Ectodermal cell (in vitro differentiated cells): ENCODE measurements at regions not wholly inside any gene's neighbourhood (a gene's known extent, or its start where the extent isn't known, plus 50 kb on each side); places are given as distances from the start of the nearest gene placed in this dataset.
"Not testable (repeated sequence)": the region's sequence is repeated elsewhere in the genome, so short reads cannot be mapped to it uniquely, and the experiment has no call there.

Experiments used
- H3K27ac ChIP-seq: 2 replicates; pipeline ENCODE4 v1.7.0; 2013; ENCODE audit warnings: mild to moderate bottlenecking, low read depth, low read length; ENCODE audit not compliant: insufficient read depth, poor library complexity, severe bottlenecking
- H3K27me3 ChIP-seq: 2 replicates; pipeline ENCODE4 v1.7.0; 2013; ENCODE audit warnings: mild to moderate bottlenecking, low read length; ENCODE audit not compliant: insufficient read depth, control insufficient read depth, poor library complexity, severe bottlenecking
- H3K36me3 ChIP-seq: one replicate; pipeline ENCODE4 v1.7.0; 2013; ENCODE audit warnings: low read length; ENCODE audit not compliant: control insufficient read depth, insufficient read depth
- H3K4me1 ChIP-seq: one replicate; pipeline ENCODE4 v1.7.0; 2013; ENCODE audit warnings: low read length; ENCODE audit not compliant: control insufficient read depth, insufficient read depth
- H3K4me3 ChIP-seq: 2 replicates; pipeline ENCODE4 v1.7.0; 2013; ENCODE audit warnings: low read depth, low read length, control low read depth; ENCODE audit not compliant: insufficient read depth
- H3K9me3 ChIP-seq: 2 replicates; pipeline ENCODE4 v1.7.0; 2013; ENCODE audit warnings: mild to moderate bottlenecking, low read length, moderate library complexity; ENCODE audit not compliant: control insufficient read depth
- WGBS, 2 experiments: methylation state at CpG; one replicate each; pipeline ENCODE4 v1.1.7; 2013; ENCODE audit warnings: missing lambda C conversion rate in 2 of 2; 5-methylcytosine and 5-hydroxymethylcytosine counted together

GRCh38 chr2:16379901-16380300 lies 285.7 kb downstream of the CYRIA start:
- not testable (repeated sequence) for H3K4me1 ChIP-seq, H3K27ac ChIP-seq, H3K27me3 ChIP-seq, H3K9me3 ChIP-seq, H3K4me3 ChIP-seq, H3K36me3 ChIP-seq
- 73 to 83% methylated on average over 4 to 5 of the region's 5 CpGs for WGBS, 2 experiments

GRCh38 chr2:16379061-16379460 lies 286.6 kb downstream of the CYRIA start:
- H3K4me3 ChIP-seq, H3K27me3 ChIP-seq, H3K36me3 ChIP-seq, H3K9me3 ChIP-seq, H3K27ac ChIP-seq, H3K4me1 ChIP-seq: not testable (repeated sequence)
- WGBS, 2 experiments: 80 to 87% methylated on average over 5 of the region's 5 CpGs

GRCh38 chr2:16378031-16378430 lies 287.6 kb downstream of the CYRIA start:
- 93 to 97% methylated on average over 2 of the region's 2 CpGs for WGBS, 2 experiments

GRCh38 chr2:16375981-16376380 lies 289.7 kb downstream of the CYRIA start:
- Histone ChIP-seq H3K27me3 (no peaks in the 10 kb centered on the region), H3K9me3 (no peaks in the 10 kb centered on the region), H3K4me1 (no peaks in the 10 kb centered on the region), H3K4me3 (no peak overlapping the region), H3K36me3 (no peaks in the 10 kb centered on the region), H3K27ac (no peak overlapping the region)
- whole genome bisulfite sequencing, 2 experiments: 77 to 82% methylated on average over 4 of the region's 4 CpGs

More at GRCh38 chr2:16378031-16378430, 287.6 kb downstream of the CYRIA start:
- no peaks in the 10 kb centered on the region for H3K9me3 ChIP-seq
- no peak overlapping the region for H3K27ac ChIP-seq
- H3K4me1 ChIP-seq: no peaks in the 10 kb centered on the region
- no peak overlapping the region for H3K4me3 ChIP-seq
- H3K36me3 ChIP-seq: no peaks in the 10 kb centered on the region
- H3K27me3 ChIP-seq: no peaks in the 10 kb centered on the region

- H3K36me3 ChIP-seq: no peaks in the 10 kb centered on the region
- H3K4me3 ChIP-seq: no peak overlapping the region
- H3K4me1 ChIP-seq: no peaks in the 10 kb centered on the region
- no peaks in the 10 kb centered on the region for H3K9me3 ChIP-seq
- WGBS, 2 experiments: 91% methylated on average over 2 of the region's 2 CpGs
- no peak overlapping the region for H3K27ac ChIP-seq
- H3K27me3 ChIP-seq: no peaks in the 10 kb centered on the region
Measured at GRCh38 chr2:16375351-16375750, 290.3 kb downstream of the CYRIA start.

- 89 to 94% methylated on average over 6 of the region's 6 CpGs for WGBS, 2 experiments
- H3K27me3 ChIP-seq: no peaks in the 10 kb centered on the region
- no peak overlapping the region for H3K4me3 ChIP-seq
- H3K27ac ChIP-seq: no peak overlapping the region
- H3K36me3 ChIP-seq: no peaks in the 10 kb centered on the region
- H3K9me3 ChIP-seq: no peaks in the 10 kb centered on the region
- no peaks in the 10 kb centered on the region for H3K4me1 ChIP-seq
Measured at GRCh38 chr2:16374671-16375070, 291.0 kb downstream of the CYRIA start.

- Histone ChIP-seq H3K9me3 (no peaks in the 10 kb centered on the region), H3K4me3 (no peak overlapping the region), H3K36me3 (no peaks in the 10 kb centered on the region), H3K4me1 (no peaks in the 10 kb centered on the region), H3K27ac (no peak overlapping the region), H3K27me3 (no peaks in the 10 kb centered on the region)
- 88 to 100% methylated on average over 1 of the region's 1 CpG for WGBS, 2 experiments
Measured at GRCh38 chr2:16373341-16373740, 292.3 kb downstream of the CYRIA start.

- H3K4me3 ChIP-seq: no peak overlapping the region
- WGBS, 2 experiments: 96% methylated on average over 5 of the region's 6 CpGs
- no peaks in the 10 kb centered on the region for H3K36me3 ChIP-seq
Measured at GRCh38 chr2:16371751-16372150, 293.9 kb downstream of the CYRIA start.

GRCh38 chr2:16368951-16369350 lies 296.7 kb downstream of the CYRIA start:
- Histone ChIP-seq H3K27me3 (no peaks in the 10 kb centered on the region), H3K4me3 (no peak overlapping the region), H3K27ac (no peak overlapping the region), H3K4me1 (no peaks in the 10 kb centered on the region), H3K36me3 (no peaks in the 10 kb centered on the region), H3K9me3 (no peaks in the 10 kb centered on the region)
- 99% methylated on average over 5 of the region's 7 CpGs for WGBS, 2 experiments

More at GRCh38 chr2:16371751-16372150, 293.9 kb downstream of the CYRIA start:
- Histone ChIP-seq H3K9me3 (no peaks in the 10 kb centered on the region), H3K27ac (no peak overlapping the region), H3K4me1 (no peaks in the 10 kb centered on the region), H3K27me3 (no peaks in the 10 kb centered on the region)

- WGBS, 2 experiments: 96 to 97% methylated on average over 3 of the region's 3 CpGs
- H3K36me3 ChIP-seq: no peaks in the 10 kb centered on the region
Measured at GRCh38 chr2:16368328-16368727, 297.3 kb downstream of the CYRIA start.

GRCh38 chr2:16365366-16365765 lies 300.3 kb downstream of the CYRIA start:
- no peaks in the 10 kb centered on the region for H3K4me1 ChIP-seq
- H3K9me3 ChIP-seq: no peaks in the 10 kb centered on the region
- H3K36me3 ChIP-seq: no peaks in the 10 kb centered on the region
- H3K4me3 ChIP-seq: no peak overlapping the region
- H3K27ac ChIP-seq: no peak overlapping the region
- no peaks in the 10 kb centered on the region for H3K27me3 ChIP-seq

More at GRCh38 chr2:16368328-16368727, 297.3 kb downstream of the CYRIA start:
- Histone ChIP-seq H3K27ac (no peak overlapping the region), H3K27me3 (no peaks in the 10 kb centered on the region), H3K4me3 (no peak overlapping the region), H3K9me3 (no peaks in the 10 kb centered on the region), H3K4me1 (no peaks in the 10 kb centered on the region)
